Stimulated activated naive CD4-positive, alpha-beta T cell (primary cell): ENCODE measurements at regions not wholly inside any gene's neighbourhood (a gene's known extent, or its start where the extent isn't known, plus 50 kb on each side); places are given as distances from the start of the nearest gene placed in this dataset.
"Not testable (repeated sequence)": the region's sequence is repeated elsewhere in the genome, so short reads cannot be mapped to it uniquely, and the experiment has no call there.

Source experiments
- DNase-seq, 6 experiments: peaks; one replicate each; lab custom pipeline; 2025; lab: John Stamatoyannopoulos, UW

- DNase-seq, result not testable (repeated sequence)
Observed at GRCh38 chr21:27996906-27997305, 995.8 kb downstream of the LTN1 start.

GRCh38 chr21:27984663-27985325, 1007.9 kb downstream of the LTN1 start:
- DNase-seq, result not testable (repeated sequence)

GRCh38 chr21:27979446-27979845, 1012.6 kb upstream of the ADAMTS5 start:
- not testable (repeated sequence) for DNase-seq

- no peak for DNase-seq
Observed at GRCh38 chr21:27975514-27975913, 1008.6 kb upstream of the ADAMTS5 start.

- not testable (repeated sequence) for DNase-seq
Observed at GRCh38 chr21:27974152-27974551, 1007.3 kb upstream of the ADAMTS5 start.

- DNase-seq, result not testable (repeated sequence)
Observed at GRCh38 chr21:27968240-27968639, 1001.4 kb upstream of the ADAMTS5 start.

GRCh38 chr21:27954543-27955165, 987.8 kb upstream of the ADAMTS5 start:
- no peak for DNase-seq

- DNase-seq, result no peak
Observed at GRCh38 chr21:27953340-27954045, 986.6 kb upstream of the ADAMTS5 start.

GRCh38 chr21:27949093-27949492, 982.2 kb upstream of the ADAMTS5 start:
- not testable (repeated sequence) for DNase-seq

GRCh38 chr21:27930108-27930767, 963.4 kb upstream of the ADAMTS5 start:
- not testable (repeated sequence) for DNase-seq

- DNase-seq, result not testable (repeated sequence)
Observed at GRCh38 chr21:27929179-27929578, 962.3 kb upstream of the ADAMTS5 start.

GRCh38 chr21:27928534-27929115, 961.7 kb upstream of the ADAMTS5 start:
- not testable (repeated sequence) for DNase-seq

GRCh38 chr21:27921421-27921820, 954.5 kb upstream of the ADAMTS5 start:
- DNase-seq, result not testable (repeated sequence)

GRCh38 chr21:27917966-27918365, 951.1 kb upstream of the ADAMTS5 start:
- DNase-seq, result not testable (repeated sequence)

- not testable (repeated sequence) for DNase-seq
Observed at GRCh38 chr21:27916326-27916725, 949.4 kb upstream of the ADAMTS5 start.

- not testable (repeated sequence) for DNase-seq
Observed at GRCh38 chr21:27912133-27912532, 945.2 kb upstream of the ADAMTS5 start.

- DNase-seq, result not testable (repeated sequence)
Observed at GRCh38 chr21:27909487-27909886, 942.6 kb upstream of the ADAMTS5 start.

- not testable (repeated sequence) for DNase-seq
Observed at GRCh38 chr21:27908816-27909215, 941.9 kb upstream of the ADAMTS5 start.

GRCh38 chr21:27902904-27903303, 936.0 kb upstream of the ADAMTS5 start:
- not testable (repeated sequence) for DNase-seq

- DNase-seq, result not testable (repeated sequence)
Observed at GRCh38 chr21:27893619-27894018, 926.7 kb upstream of the ADAMTS5 start.

- not testable (repeated sequence) for DNase-seq
Observed at GRCh38 chr21:27891495-27891894, 924.6 kb upstream of the ADAMTS5 start.
